ENCODE measurements at regions not wholly inside any gene's neighbourhood (a gene's known extent, or its start where the extent isn't known, plus 50 kb on each side); places are given as distances from the start of the nearest gene placed in this dataset.

DNA sequence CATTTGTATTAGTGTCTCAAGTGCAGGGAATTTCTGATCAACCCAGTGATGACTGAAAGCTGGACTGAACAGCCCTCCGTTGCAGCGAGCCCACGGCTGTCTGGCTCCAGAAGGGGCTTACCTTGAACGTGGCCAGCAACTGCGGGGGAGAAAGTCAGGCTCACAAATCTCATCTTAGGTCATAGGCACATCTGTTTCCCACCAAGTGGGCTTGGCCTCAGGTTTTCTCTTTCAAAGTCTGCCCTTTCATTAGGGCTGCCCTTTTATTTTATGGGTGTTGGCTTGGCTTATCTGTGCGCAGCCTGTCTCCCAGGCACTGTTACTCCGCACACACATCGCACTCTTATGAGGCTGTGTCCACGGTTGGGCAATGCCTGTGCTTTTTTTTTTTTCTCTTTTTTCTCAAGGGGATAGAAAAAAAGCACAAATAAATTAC is 178.0 kb downstream of the JCAD start:
- no peak for TF ChIP-seq POLR2A (IDR thresholded peaks at IDR 0.05; ENCODE audit: low read depth, low read length)
- TF ChIP-seq POLR2AphosphoS5 (IDR thresholded peaks at IDR 0.05; ENCODE audit: low read depth, low read length) = no peak
- no peak for TF ChIP-seq PAX5 (IDR thresholded peaks at IDR 0.05; ENCODE audit: insufficient read depth, low read length, severe bottlenecking)

All from GM12891 (cell line).